Pulmonary artery endothelial cell (primary cell): ENCODE measurements at regions not wholly inside any gene's neighbourhood (a gene's known extent, or its start where the extent isn't known, plus 50 kb on each side); places are given as distances from the start of the nearest gene placed in this dataset.
"Not testable (repeated sequence)": the region's sequence is repeated elsewhere in the genome, so short reads cannot be mapped to it uniquely, and the experiment has no call there.

Experiments
- DNase-seq: peaks from one replicate; pipeline ENCODE4 v3.0.0-alpha.2; 2011; ENCODE audit warnings: low read depth, low spot score

DNA sequence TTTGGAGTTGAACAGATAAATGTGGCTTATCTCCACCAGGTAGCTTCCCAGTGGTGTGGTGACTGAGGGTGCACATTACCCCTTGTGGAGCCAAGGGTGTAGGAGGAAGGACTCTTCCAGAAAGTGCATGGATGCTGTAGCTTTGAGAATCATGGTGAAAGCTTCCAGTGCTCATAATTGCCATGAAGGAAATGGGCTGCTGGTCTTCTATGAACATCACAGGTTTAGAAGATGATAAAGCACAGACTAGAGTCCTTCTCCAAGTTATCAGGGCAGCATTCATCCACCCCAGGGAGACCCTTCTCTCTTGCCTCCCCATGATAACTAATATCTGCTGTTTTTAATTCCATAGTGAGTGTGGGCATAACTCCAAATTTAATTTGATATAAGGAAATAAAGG, 93.4 kb upstream of the CHD1 start:
- no peak for DNase-seq

DNA sequence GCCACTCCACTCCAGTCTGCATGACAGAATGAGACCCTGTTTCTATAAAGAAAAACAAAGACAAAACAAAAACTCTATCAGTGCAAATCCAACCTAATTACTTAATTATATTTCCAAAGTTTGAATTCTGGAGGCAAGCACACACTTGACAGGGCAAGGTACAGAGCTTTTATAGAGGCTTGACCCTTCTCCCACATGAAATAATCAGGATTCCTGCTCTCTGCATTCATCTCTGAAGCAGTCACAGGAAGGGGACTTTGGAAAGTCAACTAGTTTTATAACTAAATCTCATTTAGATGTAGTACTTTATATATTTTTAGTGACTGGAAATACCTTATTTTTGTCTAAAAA, 91.9 kb upstream of the CHD1 start:
- no peak for DNase-seq

DNA sequence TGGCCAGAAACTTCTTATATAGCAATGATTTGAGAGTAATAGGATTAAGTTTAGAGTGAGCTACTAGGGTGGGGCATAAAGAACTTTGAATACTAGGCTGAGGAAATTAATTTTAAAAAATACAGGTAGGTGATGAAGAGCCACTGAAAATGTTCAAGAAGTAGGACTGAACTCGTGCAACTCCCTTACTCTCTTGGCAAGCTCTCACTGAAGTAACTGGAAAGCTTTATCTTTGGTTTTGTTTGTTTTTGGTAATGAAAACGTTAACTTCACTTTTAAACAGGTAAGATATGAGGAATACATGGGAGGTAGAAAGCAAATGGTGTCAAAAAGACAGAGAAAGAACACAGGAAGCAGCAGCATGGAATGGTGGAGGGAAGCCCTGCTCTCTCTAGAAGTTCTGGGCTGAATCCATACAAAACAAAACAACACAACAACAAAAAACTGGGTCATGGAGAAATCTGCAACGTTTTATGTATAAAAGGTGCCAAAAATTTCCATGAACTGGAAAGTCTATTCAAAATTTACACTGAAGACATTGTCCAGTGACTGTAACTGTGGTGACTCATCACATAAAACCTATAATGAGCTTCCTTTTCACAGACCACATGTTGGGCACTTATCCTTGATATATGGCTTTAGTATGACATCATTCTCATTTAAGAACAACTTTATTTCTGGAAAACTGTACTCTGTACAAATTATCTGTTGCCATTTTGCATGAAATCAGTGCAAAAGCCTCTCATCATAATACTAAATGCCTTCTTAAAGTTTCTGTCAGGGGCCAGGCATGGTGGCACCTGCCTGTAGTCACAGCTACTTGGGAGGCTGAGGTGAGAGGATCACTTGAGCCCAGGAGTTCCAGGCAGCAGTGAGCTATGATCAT, 91.2 kb upstream of the CHD1 start:
- DNase-seq, result peak; percentile 68

DNA sequence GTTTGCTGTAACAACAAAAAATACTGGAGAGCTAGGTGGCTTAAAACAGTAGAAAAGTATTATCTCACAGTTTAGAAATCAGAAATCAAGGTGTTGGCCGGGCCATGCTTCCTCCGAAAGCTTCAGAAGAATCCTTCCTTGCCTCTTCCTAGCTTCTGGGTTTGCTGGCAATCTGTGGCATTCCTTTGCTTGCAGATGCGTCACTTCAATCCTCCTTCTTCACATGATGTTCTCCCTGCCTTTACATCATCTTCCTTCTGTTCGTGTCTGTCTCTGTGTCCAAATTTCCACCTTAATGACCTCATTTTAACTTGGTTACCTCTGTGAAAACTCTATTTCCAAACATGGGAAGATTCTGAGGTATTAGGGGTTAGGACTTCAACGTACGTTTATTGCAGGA, 90.4 kb upstream of the CHD1 start:
- DNase-seq, result no peak

DNA sequence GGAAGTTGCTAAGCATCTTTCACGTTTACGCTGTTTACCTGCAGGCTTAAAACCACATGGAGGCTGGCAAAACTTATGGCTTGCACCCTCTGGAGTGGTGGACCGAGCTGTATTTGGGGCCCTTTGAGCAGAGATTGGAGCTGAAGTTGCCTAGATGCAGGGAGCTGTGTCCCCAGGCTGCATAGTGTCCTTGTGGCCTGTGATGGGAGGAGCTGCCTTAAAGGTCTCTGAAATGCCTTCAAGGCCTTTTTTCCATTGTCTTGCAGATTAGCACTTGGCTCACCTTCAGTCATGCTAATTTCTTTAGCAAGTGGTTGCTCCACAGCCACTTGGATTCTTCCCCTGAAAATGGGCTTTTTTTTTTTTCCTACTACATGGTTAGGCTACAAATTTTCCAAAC, 81.5 kb upstream of the CHD1 start:
- no peak for DNase-seq

DNA sequence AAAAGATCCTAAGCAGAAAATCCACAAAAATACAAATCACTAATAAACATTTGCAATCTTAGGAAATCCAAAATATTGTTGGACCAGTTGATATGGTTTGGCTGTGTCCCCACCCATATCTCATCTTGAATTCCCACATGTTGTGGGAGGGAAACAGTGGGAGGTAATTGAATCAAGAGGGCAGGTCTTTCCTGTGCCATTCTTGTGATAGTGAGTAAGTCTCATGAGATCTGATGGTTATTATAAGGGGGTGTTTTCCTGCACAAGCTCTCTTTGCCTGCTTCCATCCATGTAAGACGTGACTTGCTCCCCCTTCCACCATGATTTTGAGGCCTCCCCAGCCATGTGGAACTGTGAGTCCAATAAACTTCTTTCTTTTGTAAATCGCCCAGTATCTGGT, 79.2 kb upstream of the CHD1 start:
- not testable (repeated sequence) for DNase-seq

DNA sequence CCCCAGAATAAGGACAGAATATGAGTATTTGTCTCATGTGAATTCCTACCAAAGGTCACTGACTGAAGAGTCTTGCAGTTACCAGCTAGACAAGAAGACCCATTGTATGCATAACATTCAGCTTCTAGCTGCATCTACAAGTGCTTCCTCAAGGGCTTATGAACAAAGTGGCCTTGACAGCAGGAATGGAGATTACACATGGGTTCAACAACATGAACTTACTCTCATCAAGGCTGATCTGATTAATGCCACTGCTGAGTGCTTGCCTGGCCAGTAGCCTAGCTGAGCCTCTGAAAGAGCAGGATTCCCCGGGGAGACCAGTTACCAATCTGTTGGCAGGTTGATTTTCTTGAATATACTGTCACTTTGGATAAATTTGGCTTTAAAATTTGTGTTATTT, 76.7 kb upstream of the CHD1 start:
- DNase-seq, result no peak

DNA sequence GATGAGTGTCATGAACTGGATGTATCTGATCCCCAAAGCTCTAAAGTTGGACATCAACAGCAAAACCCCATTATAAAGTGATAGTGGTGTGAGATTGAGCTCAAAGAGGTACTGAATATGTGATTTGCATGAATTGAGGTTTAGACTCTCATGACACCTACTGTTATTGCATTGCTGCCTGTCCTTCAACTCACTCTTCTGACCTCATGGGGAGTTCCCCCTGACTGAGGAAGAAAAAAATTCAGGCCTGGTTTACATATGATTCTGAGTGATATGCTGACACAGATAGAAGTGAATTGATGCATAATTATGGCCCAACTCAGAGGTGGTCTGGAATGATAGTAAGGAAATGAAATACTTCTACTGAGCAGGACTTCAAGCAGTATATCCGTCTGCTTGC, 76.2 kb upstream of the CHD1 start:
- DNase-seq, result no peak

DNA sequence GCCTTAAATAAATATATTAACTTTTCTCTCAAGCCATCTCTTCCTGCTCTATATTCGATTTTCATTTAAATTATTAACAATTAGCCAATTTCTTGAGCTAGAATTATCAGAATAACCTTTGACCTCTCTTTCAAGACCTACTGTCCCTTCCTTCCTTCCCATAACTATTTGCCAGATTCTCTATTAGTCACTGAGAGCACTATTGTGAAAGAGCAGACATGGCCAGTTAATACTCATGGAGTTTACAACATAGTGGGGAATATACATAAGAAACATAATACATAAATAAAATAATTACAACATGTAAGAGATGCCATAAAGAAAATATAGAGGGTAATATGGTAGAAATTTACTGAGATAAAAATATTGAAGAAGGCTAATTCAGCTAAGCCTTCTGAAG, 72.1 kb upstream of the CHD1 start:
- peak; percentile 4 for DNase-seq

DNA sequence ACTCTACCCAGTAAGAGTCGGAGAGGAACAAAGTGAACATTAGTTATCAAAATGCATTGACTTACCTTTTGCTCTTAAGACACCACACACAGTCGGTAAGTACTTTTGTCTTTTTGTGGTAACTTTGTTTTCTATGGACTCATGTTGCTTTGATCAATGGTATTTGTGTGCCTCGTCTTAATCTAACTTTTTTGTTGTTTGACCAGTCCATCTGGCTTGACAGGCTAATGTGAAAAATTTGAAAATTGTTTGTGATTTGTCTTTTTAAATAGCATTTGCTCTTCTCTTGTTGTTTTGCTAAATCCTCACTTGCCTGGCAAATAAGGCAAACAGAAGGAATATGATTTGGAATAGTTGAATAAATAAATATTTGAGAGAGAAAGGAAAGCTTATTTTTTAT, 71.4 kb upstream of the CHD1 start:
- no peak for DNase-seq

DNA sequence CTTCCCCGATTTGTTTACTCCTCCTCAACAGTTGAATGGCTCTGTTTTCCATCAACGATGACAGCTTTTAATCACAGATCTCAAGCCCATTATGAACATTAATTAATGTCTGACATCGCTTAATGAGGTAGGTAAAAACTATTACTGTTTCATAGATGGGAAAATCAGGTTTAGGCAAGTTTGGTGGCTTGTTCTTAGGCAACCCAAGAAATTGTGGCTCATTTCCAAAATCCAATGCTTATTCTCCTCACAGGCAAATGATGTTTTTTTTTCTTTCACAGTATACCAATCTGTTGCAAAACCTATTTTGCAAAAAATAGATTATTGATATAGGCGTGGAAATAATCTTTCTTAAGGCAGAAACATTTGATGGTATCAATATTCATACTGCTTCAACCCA, 70.8 kb upstream of the CHD1 start:
- no peak for DNase-seq

DNA sequence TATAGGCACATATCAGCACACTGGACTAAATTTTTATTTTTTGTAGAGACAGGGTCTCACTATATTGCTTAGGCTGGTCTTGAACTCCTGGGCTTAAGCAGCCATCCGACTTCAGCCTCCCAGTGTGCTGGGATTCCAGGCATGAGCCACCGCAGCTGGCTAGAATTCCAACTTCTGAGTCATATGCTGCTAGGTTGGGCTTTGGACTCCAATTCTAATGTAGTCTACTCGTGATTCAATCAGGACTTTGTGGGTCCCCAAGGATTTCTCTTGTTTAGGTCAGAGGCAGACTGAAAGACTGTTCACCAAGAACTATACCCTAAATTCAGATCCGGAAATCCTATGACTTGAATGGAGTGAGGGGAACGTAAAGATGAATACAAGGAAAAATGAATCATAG, 68.2 kb upstream of the CHD1 start:
- no peak for DNase-seq

DNA sequence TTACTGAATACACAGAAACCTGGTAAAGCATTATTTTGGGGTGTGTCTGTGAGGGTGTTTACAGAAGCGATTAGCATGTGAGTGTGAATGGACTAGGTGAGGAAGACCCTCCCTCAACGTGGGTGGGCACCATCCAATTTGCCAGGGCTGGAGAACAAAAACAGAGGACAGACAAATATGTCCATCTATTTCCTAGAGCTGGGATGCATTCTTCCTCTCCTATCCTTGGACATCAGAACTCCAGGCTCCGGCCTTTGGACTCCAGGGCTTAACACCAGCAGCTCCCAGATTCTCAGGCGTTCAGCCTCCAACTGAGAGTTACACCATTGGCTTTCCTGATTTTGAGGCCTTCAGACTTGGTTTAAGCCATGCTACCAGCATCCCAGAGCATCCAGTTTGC, 65.8 kb upstream of the CHD1 start:
- no peak for DNase-seq

DNA sequence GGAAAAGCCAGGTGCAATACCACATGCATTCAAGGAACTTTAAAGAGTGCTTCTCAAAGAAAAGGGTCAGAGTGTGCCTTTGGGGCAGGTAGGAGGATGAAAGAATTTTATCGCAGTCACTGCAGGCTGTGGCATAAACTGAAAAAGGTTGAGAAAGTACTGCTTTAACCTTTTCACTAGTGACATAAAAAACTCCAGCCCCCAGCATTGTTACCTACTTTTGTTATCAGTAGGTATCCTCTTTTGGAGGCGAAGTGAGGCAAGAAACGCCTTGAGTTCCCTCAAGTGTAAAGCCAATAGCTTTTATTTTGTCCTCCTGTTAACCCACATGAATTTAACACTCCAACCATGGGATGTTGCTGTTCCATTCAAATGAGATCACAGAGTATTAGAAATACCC, 64.7 kb upstream of the CHD1 start:
- no peak for DNase-seq

DNA sequence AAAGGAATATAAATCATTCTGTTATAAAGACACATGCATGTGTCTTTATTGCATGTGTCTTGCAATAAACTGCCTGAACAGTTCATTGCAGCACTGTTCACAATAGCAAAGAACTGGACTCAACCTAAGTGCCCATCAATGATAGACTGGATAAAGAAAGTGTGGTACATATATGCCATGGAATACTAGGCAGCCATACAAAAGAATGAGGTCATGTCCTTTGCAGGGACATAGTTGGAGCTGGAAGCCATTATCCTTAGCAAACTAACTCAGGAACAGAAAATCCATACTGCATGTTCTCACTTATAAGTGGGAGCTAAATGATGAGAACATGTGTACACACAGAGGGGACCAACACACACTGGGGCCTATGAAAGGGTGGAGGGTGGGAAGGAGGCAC, 63.7 kb upstream of the CHD1 start:
- DNase-seq, result no peak

DNA sequence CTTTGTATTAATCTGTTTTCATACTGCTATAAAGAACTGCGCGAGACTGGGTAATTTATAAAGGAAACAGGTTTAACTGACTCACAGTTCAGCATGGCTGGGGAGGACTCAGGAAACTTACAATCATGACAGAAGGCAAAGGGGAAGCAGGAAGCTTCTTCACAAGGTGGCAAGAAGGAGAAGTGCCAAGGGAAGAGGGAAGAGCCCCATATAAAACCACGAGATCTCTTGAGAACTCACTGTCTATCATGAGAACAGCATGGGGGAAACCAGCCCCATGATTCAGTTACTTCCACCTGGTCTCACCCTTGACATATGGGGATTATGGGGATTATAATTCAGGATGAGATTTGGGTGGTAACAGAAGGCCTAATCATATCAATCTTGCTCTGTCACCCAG, 60.9 kb upstream of the CHD1 start:
- no peak for DNase-seq

DNA sequence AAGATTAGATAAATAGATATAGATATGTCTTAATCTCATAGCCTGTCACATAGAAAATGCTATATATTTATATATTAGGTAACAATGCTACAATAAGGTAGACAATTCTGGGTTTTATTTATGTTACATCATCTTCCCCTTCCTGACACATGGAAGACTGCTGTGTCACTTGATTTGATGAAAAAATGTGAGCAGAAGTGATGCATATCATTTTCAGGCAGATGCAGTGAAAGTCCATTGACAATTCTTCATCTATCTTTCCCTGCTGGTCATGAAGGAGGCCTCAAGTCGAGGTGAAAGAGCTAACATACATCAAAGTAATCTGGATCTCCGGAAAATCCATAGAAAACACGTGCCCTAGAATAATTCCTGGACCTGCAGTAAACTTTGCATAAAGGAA, 57.8 kb upstream of the CHD1 start:
- no peak for DNase-seq

DNA sequence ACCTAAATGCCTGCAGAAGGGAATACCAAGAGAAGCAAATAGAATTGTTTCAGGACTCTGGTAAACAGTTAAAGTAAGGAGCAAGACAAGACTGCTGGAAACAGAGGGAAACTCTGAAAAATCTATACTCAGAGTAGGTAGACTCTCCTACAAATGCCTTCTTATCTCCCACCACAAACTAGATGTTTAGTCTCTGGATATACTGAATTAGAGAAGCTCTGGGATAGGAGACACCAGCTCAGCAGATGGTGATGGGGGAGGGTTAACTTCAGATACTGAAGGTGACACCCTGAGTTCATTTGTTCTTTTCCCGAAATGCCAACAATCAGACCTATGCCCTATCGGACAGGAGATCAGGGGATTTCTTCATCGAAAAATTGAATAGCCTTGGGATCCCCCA, 54.1 kb upstream of the CHD1 start:
- DNase-seq, result no peak
